ENCODE measurements at regions not wholly inside any gene's neighbourhood (a gene's known extent, or its start where the extent isn't known, plus 50 kb on each side); places are given as distances from the start of the nearest gene placed in this dataset.
"Not testable (repeated sequence)": the region's sequence is repeated elsewhere in the genome, so short reads cannot be mapped to it uniquely, and the experiment has no call there.

- H3K27ac ChIP-seq (ENCODE audit: low read length); H3K9me3 ChIP-seq (ENCODE audit: control insufficient read depth, insufficient read depth, low read depth, low read length); CTCF ChIA-PET; H3K4me1 ChIP-seq (ENCODE audit: control insufficient read depth, insufficient read depth, low read length); intact Hi-C loops (cut with micrococcal nuclease; ENCODE audit: unreplicated experiment); H3K4me3 ChIP-seq (ENCODE audit: low read depth in 2 of 2, low read length in 2 of 2); DNase-seq (ENCODE audit: low read depth, low spot score); in situ Hi-C loops (cut with HindIII; ENCODE audit: low pct_unique_long_range_greater_than_20kb, low sequenced_read_pairs); BruUV-seq (replicated peaks); POLR2A ChIA-PET; H3K27me3 ChIP-seq (ENCODE audit: control insufficient read depth, insufficient read depth, low read length); ATAC-seq; H3K36me3 ChIP-seq (ENCODE audit: control insufficient read depth, insufficient read depth, low read length): not testable (repeated sequence)
Measured at GRCh38 chr16:34018277-34018676, 558.9 kb downstream of the TP53TG3F start.

- no TSS peak for BruUV-seq (replicated peaks)
- Histone ChIP-seq H3K4me1 (ENCODE audit: control insufficient read depth, insufficient read depth, low read length) (no peaks in the 10 kb centered on the region), H3K36me3 (ENCODE audit: control insufficient read depth, insufficient read depth, low read length) (no peaks in the 10 kb centered on the region), H3K27me3 (ENCODE audit: control insufficient read depth, insufficient read depth, low read length) (no peaks in the 10 kb centered on the region), H3K9me3 (ENCODE audit: control insufficient read depth, insufficient read depth, low read depth, low read length) (no peaks in the 10 kb centered on the region), H3K4me3 (ENCODE audit: low read depth in 2 of 2, low read length in 2 of 2) (no peak overlapping the region), H3K27ac (ENCODE audit: low read length) (no peak overlapping the region)
- no peak for ATAC-seq
- TF ChIP-seq SIN3A (IDR thresholded peaks at IDR 0.05; ENCODE audit: borderline replicate concordance, insufficient read depth, low read depth, low read length), result no peak
- no peak for TF ChIP-seq CTCF (IDR thresholded peaks at IDR 0.05)
- no peak for TF ChIP-seq TCF7L2 (IDR thresholded peaks at IDR 0.05; ENCODE audit: low read depth, low read length)
- no peak for TF ChIP-seq REST (IDR thresholded peaks at IDR 0.05; ENCODE audit: insufficient read depth in 1 of 2, low read depth in 2 of 2, low read length in 1 of 2)
- TF ChIP-seq POLR2AphosphoS5 (IDR thresholded peaks at IDR 0.05; ENCODE audit: low read depth, low read length), result no peak
- DNase-seq (ENCODE audit: low read depth, low spot score), result no peak
- intact Hi-C loops (cut with micrococcal nuclease; ENCODE audit: unreplicated experiment), result no loop called here
- ChIA-PET POLR2A (no interaction called here), CTCF (no interaction called here)
- in situ Hi-C loops (cut with HindIII; ENCODE audit: low pct_unique_long_range_greater_than_20kb, low sequenced_read_pairs), result no loop called here
Measured at GRCh38 chr16:34050787-34051320, 591.4 kb downstream of the TP53TG3F start.

GRCh38 chr16:34054137-34054536 lies 594.7 kb downstream of the TP53TG3F start:
- no peak for DNase-seq (ENCODE audit: low read depth, low spot score)
- H3K4me3 ChIP-seq (ENCODE audit: low read depth in 2 of 2, low read length in 2 of 2), result no peak overlapping the region
- intact Hi-C loops (cut with micrococcal nuclease; ENCODE audit: unreplicated experiment) (no loop called here), in situ Hi-C loops (cut with HindIII; ENCODE audit: low pct_unique_long_range_greater_than_20kb, low sequenced_read_pairs) (no loop called here)
- H3K9me3 ChIP-seq (ENCODE audit: control insufficient read depth, insufficient read depth, low read depth, low read length), result no peaks in the 10 kb centered on the region
- no peak for ATAC-seq
- H3K27ac ChIP-seq (ENCODE audit: low read length), result no peak overlapping the region
- CTCF ChIA-PET, result no interaction called here
- no peaks in the 10 kb centered on the region for H3K4me1 ChIP-seq (ENCODE audit: control insufficient read depth, insufficient read depth, low read length)
- no peaks in the 10 kb centered on the region for H3K36me3 ChIP-seq (ENCODE audit: control insufficient read depth, insufficient read depth, low read length)
- no TSS peak for BruUV-seq (replicated peaks)
- POLR2A ChIA-PET, result no interaction called here
- no peaks in the 10 kb centered on the region for H3K27me3 ChIP-seq (ENCODE audit: control insufficient read depth, insufficient read depth, low read length)
- no peak for TF ChIP-seq REST (IDR thresholded peaks at IDR 0.05; ENCODE audit: insufficient read depth in 1 of 2, low read depth in 2 of 2, low read length in 1 of 2)
- TF ChIP-seq POLR2AphosphoS5 (IDR thresholded peaks at IDR 0.05; ENCODE audit: low read depth, low read length), result no peak
- no peak for TF ChIP-seq CTCF (IDR thresholded peaks at IDR 0.05)
